NCI-H345 (cell line): ENCODE measurements at regions not wholly inside any gene's neighbourhood (a gene's known extent, or its start where the extent isn't known, plus 50 kb on each side); places are given as distances from the start of the nearest gene placed in this dataset.
"Not testable (repeated sequence)": the region's sequence is repeated elsewhere in the genome, so short reads cannot be mapped to it uniquely, and the experiment has no call there.

Source experiments
- DNase-seq: peaks from one replicate; lab custom pipeline; 2025; lab: John Stamatoyannopoulos, UW

DNA sequence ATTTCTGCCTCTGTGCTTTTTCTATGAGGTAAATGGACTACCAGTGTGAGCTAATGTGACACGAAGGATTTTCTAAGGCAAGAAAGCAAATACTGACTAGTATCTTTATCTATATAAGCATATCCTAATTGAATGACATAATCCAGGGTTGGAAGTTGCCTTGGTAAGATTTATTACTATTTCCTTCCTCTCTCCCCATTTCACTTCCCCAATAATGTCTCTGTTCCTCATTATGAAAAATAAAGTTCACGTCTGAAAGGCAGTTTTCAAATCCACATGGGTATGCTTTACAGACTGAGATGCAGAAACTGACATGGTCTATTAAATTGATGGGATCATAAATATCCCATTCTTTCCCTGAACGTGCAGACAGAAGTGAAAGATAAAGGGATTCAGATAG lies 86.0 kb downstream of the DTWD1 start:
- no peak for DNase-seq

DNA sequence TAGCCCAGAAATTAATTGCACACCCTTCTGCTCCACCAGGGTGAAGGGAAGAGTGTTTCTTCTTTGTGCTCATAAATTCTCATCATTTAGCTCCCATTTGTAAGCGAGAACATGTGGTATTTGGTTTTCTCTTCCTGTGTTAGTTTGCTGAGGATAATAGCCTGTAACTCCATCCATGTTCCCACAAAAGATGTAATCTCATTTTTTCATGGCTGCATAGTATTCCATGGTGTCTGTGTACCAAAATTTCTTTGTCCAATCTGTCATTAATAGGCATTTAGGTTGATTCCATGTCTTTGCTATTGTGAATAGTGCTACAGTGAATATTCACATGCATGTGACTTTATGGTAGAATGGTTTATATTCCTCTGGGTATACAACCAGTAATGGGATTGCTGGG lies 86.8 kb downstream of the DTWD1 start:
- no peak for DNase-seq

DNA sequence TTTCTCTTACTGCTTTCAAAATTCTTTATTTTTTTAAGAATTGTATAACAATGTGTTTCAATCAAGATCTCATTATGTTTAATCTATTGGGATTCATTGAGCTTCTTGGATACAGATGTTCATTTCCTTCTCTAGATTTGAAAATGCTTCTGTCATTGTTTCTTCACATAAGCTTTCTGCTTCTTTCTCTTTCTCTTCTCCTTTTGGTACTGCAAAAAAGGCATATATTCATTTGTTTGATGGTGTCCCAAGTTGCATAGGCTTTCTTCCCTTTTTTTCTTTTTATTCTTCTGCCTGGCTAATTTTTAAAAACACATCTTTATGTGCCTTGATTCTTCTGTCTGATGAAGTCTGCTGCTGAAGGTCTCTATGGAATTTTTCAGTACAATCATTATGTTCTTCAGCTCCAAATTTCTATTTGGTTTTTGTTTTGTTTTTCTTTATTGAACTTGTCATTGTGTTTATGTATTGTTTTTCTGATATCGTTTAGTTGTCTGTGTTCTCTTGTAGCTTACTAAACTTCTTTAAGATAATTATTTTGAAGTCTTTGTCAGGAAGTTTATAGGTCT lies 88.9 kb downstream of the DTWD1 start:
- no peak for DNase-seq

DNA sequence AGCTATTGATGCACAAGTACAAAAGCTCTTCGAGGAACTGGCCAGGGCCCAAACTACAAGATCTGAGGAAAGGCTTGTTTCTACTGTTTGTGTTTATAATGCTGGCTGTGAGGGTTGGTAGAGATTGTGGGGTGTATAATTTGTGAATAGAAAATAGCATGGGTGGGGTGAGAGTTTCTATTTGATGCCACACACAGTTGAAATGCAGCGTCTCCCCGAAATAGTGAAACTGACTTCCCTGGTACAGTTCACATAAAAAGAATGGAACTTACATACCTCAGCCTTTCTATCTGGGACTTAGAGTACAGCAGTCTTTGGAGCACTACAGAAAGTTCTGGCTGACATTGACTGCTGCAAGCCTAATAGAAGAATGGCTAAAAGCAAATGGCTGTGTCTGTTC lies 91.3 kb downstream of the DTWD1 start:
- DNase-seq, result no peak

DNA sequence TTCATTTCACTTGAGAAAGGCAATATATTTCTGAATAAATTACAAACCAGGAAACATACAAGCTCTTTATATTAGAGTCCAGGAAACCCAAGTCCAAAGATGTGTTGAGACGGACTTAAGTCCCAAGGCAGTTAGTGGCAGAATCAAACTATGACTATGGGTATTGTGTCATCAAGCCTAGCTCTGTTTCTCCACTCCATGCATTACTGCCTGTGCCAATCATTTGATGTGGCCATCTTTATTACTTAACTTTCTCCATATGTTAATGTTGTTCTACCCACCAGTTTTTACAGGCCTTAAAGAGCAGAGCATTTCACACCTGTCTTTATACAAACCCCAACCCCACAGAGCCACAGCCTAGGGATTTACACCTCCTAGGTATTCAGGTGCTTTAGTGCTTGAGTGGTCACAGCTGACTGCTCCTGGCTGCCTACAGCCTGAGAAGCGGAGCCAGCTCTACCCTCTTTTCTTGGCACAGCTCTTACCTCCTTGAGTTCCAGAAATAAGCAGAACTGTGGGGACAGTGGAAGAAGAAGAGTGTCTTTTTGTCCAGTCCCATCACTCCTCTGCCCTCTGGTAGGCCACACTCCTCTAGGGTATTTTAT lies 92.1 kb downstream of the DTWD1 start:
- DNase-seq, result peak; percentile 53

DNA sequence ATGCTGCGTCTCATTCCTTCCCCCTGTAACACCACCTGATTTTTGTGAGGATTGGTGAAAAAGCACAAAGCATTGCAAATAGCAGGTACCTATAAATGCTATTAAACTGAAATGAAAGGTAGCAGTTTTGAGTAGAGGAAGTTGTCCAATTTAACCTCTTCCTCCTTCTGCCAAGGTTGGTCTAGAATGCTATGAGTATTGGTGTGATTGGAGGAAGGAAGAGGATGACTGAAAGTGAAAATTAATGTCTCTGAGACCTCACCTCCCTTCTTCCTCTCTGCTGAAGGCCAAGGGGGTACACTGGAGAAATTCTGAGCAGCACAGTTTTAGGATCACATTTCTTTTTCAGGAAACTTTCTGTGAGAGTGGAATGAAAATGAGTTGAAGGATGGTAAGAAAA lies 94.4 kb downstream of the DTWD1 start:
- no peak for DNase-seq

DNA sequence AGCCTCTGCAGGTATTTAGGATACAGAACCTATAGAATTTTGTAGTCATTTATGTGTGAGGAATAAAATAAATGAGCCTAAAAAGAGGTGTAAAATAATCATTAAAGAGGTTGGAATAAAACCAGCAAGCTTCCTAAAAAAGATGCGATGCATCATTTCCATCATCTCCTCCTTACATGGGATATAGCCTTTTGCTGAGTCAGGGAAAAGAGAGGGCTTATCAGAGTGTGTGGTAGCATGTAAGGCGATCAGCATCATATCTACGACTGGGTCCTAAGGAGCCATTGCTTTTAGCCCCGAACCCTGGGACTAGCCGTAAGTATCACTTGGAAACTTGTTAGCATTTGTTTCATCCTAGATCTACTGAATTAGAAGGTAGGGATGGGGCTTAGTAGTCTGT lies 94.9 kb downstream of the DTWD1 start:
- DNase-seq, result no peak

DNA sequence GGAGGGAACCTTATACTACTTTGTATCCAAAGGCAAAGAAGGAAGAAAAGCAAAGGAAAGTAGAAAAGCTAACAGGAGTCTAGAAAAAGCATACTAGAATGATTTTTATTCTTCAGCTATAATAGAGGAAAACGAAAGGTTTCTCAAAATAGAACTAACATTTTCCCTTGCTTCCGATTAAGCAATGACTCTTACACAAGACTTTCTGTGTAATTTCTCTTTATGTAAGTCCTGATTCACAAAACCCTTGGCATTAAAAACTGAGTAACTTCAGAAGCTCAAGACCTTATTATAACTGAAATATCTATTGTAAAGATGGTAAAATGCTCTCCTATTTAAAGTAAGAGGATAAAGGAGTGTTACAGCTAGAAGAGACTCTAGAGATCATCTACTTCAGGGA lies 97.4 kb downstream of the DTWD1 start:
- DNase-seq, result no peak

DNA sequence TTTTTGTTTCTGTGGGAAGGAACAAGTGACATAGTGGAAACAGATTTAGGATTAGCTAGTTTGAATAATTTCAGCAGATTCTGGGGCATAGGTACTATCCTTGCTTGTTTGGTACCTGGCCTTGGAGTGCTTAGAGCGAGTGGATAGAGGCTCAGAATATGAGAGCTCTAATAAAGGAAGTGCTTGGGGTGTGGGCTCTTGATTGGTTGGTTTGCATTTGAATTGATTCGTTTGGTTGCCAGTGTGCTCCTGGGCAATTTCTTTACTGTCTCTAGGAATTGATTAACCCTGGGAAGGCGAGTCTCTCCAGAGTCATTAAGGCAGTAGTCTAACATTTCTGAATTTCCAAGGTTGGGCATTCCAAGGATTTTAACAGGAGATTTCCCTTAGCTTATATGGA lies 98.0 kb downstream of the DTWD1 start:
- no peak for DNase-seq

DNA sequence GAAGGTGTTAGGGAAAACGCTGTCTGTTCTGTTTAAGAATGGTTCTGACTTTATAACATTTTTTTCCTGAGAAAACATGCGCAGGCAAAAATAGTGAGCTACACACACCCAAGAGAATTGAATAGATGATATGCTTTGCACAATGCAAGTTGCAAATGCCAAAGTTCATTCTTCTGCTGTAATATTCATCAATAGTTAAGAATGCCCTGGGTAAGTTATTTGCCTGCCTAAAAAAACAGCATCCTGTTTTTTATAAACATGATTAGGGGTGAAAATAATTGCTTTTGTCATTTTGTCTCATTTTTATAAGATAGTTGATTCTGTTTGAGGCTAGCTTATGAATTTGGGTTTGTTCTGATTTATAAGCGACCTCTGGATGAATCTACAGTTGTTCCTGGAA lies 99.4 kb downstream of the DTWD1 start:
- no peak for DNase-seq

DNA sequence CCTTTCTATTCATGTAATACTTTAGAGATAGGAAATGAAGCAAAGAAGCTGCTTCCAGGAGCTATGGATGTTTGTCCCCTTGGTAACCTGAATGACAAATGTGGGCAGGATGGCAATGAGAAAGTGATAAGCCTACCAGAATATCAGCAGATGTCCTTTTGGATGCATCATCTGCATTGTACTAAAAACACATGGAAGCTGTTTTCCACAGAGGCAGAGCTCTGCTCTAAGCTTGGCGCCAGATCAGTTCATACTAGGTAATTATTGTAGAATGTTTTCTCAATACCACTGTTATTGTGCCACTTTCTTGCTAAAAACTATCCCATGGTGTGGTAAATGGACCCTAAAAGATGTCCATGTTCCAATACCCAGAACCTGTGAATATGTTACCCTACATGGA lies 100.2 kb downstream of the DTWD1 start:
- DNase-seq, result no peak

DNA sequence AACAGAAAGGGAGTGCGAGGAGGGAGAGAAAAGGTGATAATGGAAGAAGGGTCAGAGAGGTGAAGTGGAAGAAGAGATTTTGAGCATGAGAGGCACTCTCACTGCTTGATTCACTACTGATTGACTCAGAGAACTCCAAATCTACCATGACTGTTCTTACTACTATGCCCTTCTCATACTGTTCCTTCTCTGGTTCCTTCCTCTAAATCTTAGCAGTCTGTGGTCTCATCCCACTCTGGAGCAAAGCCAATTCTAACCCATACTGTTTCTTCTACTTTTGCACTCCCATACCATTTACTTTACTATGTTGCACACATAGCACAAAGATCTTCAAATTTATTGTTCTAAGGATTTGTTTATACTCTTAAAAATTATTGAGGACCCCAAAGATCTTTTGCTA lies 100.8 kb downstream of the DTWD1 start:
- no peak for DNase-seq

DNA sequence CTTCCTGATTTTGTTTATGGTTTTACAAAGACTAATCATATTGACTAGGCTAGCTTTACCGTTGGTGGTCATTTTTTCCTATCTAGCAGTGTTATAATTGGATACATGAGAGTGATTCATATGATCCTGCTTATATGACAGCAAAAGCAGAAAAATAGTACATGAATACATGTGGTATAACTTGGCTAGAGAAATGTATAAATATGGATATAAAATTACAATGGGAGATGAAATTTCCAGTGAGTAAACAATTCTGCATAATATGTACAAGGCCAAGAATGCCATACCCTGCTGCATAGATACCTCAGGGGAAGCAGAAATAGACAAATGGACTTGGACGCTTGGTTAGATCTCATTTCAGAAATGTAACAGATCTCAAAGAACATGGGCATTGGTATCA lies 103.1 kb downstream of the DTWD1 start:
- DNase-seq, result no peak

DNA sequence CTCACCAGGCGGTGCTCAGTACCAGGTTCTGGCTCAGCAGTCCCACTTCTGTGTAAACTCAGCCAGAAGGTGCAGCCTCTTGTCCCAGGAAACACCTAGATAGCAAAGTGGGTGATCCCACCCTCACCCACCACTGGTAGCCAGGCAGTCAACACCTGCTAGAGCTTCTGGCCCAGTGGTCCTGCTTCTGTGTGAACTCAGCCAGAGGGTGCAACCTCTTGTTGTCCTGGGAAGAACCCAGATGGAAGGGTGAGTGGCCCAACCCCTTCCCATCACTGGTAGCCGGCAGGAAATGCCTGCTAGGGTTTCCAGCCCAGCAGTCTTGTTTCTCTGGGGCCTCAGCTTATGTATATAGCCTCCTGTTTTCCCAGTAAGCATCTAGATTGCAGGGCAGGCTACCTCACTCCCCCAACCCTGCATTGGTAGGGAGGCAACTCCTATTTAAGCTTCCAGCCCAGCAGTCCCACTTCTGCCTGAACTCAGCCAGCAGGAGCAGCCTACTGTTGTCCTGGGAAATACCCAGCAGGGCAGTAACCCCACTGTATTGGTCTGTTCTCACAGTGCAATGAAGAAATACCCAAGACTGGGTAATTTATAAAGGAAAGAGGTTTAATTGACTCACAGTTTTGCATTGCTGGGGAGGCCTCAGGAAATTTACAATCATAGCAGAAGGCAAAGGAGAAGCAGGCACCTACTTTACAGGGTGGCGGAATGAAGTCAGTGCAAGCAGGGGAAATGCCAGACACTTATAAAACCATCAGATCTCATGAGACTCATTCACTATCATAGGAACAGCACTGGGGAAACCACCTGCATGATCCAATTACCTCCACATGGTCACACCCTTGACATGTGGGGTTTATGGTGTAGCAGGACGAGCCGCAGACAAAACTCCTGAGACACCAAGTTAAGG lies 110.6 kb downstream of the DTWD1 start:
- no peak for DNase-seq

DNA sequence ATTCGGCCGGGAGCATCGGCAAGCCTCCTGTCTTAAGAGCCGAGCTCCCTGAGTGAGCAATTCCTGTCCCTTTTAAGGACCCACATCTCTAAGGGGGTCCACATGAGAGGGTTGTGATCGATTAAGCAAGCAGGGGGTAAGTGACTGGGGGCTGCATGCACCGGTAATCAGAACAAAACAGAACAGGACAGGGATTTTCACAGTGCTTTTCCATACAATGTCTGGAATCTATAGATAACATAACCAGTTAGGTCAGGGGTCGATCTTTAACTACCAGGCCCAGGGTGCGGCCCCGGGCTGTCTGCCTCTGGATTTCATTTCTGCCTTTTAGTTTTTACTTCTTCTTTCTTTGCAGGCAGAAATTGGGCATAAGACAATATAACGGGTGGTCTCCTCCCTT lies 111.3 kb downstream of the DTWD1 start:
- DNase-seq, result not testable (repeated sequence)

DNA sequence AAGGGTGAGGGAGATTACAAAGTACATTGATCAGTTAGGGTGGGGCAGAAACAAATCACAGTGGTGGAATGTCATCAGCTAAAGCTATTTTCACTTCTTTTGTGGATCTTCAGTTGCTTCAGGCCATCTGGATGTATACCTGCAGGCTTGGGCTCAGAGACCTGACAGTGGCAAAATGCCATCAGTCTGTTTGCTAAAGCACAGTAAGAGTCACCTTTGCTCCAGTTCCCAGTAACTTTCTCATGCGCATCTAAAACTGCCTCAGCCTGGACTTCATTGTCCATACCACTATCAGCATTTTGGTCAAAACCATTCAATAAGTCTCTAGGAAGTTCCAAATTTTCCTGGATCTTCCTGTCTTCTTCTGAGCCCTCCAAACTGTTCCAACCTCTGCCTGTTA lies 113.2 kb downstream of the DTWD1 start:
- not testable (repeated sequence) for DNase-seq

DNA sequence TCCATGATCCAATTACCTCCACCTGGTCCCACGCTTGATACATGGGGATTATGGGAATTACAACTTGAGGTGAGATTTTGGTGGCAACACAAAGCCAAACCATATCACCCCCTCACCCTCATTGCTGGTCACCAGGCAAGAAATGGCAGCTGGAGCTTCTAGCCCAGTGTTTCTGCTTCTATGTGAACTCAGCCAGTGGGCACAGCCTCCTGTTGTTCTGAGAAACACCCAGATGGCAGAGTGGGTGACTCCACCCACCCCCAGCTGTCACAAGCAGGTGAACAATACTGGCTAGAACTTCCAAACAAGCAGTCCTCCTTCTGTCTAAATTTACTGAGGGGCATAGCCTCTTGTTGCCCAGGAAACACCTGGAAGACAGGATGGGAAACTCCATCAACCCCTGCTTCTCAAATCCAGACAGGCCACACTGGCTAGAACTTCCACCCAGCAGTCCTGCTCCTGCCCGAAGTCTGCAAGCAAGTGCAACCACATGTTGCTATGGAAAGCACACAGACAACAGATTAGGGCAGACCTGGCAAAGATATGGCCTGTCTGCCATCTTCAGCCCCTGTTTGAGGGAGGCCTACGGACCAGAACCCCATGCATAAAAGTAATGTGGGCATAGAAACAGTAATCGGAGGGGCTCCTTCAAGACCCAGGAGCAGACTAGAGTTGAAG lies 114.1 kb downstream of the DTWD1 start:
- no peak for DNase-seq

DNA sequence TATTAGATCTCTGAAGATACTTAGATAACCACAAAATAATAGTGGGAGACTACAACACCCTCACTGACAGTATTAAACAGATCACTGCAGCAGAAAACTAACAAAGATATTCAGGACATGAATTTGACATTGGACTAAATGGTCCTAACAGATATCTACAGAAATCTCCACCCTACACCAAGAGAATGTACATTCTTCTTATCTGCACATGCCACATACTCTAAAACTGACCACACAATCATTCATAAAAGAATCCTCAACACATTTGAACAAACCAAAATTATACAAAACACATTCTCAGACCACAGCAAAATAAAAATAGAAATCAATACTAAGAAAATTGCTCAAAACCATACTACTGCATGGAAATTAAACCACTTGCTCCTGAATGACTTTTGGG lies 116.3 kb downstream of the DTWD1 start:
- DNase-seq, result no peak

DNA sequence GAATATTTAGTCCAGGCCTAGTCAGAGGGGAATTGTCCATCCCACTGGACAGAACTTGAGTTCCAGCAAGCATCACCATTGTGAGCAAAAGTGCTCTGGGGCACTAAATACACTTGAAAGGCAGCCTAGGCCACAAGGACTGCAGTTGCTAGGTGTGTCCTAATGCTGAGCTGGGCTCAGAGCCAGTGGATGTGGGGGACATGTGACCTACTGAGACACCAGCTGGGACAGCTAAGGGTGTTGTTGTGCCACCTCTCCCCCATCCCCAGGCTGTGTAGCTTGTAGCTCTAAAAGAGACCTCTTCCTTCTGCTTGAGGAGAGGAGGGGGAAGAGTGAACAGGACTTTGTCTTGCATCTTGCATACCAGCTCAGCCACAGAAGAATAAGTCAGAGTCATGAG lies 120.9 kb downstream of the DTWD1 start:
- peak; percentile 24 for DNase-seq

DNA sequence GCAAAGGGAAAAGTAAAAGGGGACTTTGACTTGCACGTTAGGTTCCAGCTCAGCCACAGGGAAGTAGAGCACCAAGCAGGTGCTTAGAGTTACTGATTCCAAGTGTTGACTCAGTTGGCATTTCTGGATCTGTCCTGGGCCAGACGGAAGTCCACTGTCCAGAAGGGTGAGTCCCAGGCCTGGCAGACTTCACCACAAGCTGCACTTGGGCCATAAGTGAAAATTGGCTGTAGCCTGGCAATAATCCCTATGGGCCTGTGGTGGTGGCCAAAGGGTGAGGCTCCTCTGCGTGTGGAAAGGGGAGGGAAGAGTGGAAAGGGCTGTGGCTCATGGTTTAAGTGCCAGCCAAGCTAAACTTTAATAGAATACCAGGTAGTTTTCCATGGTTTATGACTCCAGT lies 121.5 kb downstream of the DTWD1 start:
- no peak for DNase-seq

DNA sequence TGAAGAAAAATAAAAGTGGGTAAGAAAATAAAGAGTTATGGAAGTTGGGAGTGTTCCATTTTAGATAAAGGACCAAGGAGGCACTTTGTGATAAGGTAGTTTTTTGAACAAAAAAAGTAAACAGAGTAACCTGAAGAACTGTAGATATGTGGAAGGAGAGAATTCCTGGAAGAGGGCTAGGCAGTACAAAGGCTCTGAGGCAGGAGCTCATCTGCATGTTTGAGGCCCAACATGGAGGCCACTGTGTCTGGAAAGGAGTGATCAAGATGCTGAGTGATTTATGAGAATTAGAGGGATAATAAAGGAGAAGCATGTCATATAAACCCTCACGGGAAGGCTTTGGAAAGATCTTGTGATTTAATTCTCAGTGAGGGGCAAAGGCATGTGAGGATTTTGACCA lies 126.5 kb downstream of the DTWD1 start:
- DNase-seq, result no peak

DNA sequence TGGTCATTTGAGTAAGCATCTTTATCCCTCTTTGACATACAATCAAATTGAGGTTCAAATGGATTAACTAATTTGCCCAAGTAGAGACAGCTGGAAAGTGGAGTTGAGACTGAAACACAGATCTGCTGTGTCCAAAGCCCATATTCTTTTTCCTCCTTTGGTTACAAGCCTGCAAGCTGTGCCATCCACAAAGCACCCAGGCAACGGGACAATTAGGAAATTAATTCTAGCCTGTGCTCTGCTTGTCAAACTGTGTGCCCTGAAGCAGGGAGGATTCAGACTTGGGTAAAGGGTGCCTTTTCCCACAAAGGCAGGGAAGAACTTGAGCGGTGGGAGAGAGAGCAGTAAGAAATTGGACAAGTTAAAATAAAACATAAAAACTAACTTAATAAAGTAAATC lies 127.9 kb downstream of the DTWD1 start:
- DNase-seq, result no peak

DNA sequence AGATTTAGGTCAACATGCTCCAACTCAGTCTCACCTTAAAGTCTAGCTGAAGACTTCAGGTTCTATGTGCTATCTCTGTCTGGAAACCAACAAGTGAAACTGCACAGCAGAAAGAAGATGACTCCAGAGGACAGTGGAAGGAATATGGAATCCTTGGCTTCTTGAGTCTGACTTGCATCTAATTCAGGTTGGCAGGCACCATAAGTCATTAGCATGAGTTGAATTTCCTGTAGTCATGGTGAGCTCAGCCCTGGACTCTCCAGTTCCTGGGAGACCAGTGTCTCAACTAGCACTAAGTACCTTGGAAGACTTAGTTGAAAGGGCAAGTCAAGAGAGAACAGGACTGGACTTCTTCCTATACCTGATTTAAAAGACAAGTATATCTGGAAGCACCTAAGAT lies 129.7 kb downstream of the DTWD1 start:
- no peak for DNase-seq
